ENCODE measurements at regions not wholly inside any gene's neighbourhood (a gene's known extent, or its start where the extent isn't known, plus 50 kb on each side); places are given as distances from the start of the nearest gene placed in this dataset.

- Mint-ChIP-seq H3K9me3 (peaks cover 4 to 14% (median 7%) of the 10 kb centered on the region in 7 donors), H3K36me3 (no peaks in the 10 kb centered on the region), H3K27ac (no peak overlapping the region), H3K4me3 (no peak overlapping the region), H3K27me3 (peaks cover 0 to 5% (median 0%) of the 10 kb centered on the region in 3 donors), H3K4me1 (no peaks in the 10 kb centered on the region)
- DNase-seq (no peak), ATAC-seq (ENCODE audit: low read depth in 2 of 2) (no peak)
These were observed 102.4 kb downstream of the KCTD12 start for GRCh38 chr13:76783798-76784197.

GRCh38 chr13:76778853-76779252, 107.4 kb downstream of the KCTD12 start:
- Mint-ChIP-seq H3K27ac (no peak overlapping the region), H3K27me3 (peaks cover 0 to 5% (median 0%) of the 10 kb centered on the region in 3 donors), H3K9me3 (peaks cover 0 to 4% (median 0%) of the 10 kb centered on the region in 7 donors), H3K4me1 (no peaks in the 10 kb centered on the region), H3K36me3 (no peaks in the 10 kb centered on the region), H3K4me3 (no peak overlapping the region)
- no peak for ATAC-seq (ENCODE audit: low read depth in 2 of 2)
- DNase-seq = no peak

GRCh38 chr13:76777096-76777495, 109.1 kb downstream of the KCTD12 start:
- Mint-ChIP-seq H3K9me3 (peaks cover 0 to 4% (median 0%) of the 10 kb centered on the region in 7 donors), H3K27ac (no peak overlapping the region), H3K4me1 (no peaks in the 10 kb centered on the region), H3K36me3 (no peaks in the 10 kb centered on the region), H3K27me3 (peaks cover 0 to 5% (median 0%) of the 10 kb centered on the region in 3 donors), H3K4me3 (no peak overlapping the region)
- ATAC-seq (ENCODE audit: low read depth in 2 of 2) = no peak
- DNase-seq = no peak

- no peaks in the 10 kb centered on the region for H3K4me1 Mint-ChIP-seq
- no peaks in the 10 kb centered on the region for H3K36me3 Mint-ChIP-seq
These were observed 111.0 kb downstream of the KCTD12 start for GRCh38 chr13:76775088-76775740.

GRCh38 chr13:76773448-76774094, 112.6 kb downstream of the KCTD12 start:
- Mint-ChIP-seq H3K36me3 (no peaks in the 10 kb centered on the region), H3K9me3 (no peaks in the 10 kb centered on the region), H3K4me3 (no peak overlapping the region), H3K4me1 (no peaks in the 10 kb centered on the region), H3K27ac (no peak overlapping the region), H3K27me3 (no peaks in the 10 kb centered on the region)
- ATAC-seq (ENCODE audit: low read depth in 2 of 2) = no peak
- no peak for DNase-seq

More at GRCh38 chr13:76775088-76775740, 111.0 kb downstream of the KCTD12 start:
- no peak overlapping the region for H3K27ac Mint-ChIP-seq
- no peak for DNase-seq
- peaks cover 0 to 5% (median 0%) of the 10 kb centered on the region in 3 donors for H3K27me3 Mint-ChIP-seq
- H3K4me3 Mint-ChIP-seq = no peak overlapping the region
- ATAC-seq (ENCODE audit: low read depth in 2 of 2) = no peak
- no peaks in the 10 kb centered on the region for H3K9me3 Mint-ChIP-seq

- Mint-ChIP-seq H3K9me3 (no peaks in the 10 kb centered on the region), H3K4me1 (no peaks in the 10 kb centered on the region), H3K27me3 (peaks cover 0 to 8% (median 0%) of the 10 kb centered on the region in 3 donors), H3K27ac (no peak overlapping the region), H3K36me3 (no peaks in the 10 kb centered on the region), H3K4me3 (no peak overlapping the region)
- no peak for ATAC-seq (ENCODE audit: low read depth in 2 of 2)
- DNase-seq = no peak
These were observed 114.0 kb downstream of the KCTD12 start for GRCh38 chr13:76772241-76772640.

GRCh38 chr13:76769271-76769791, 116.9 kb downstream of the KCTD12 start:
- Mint-ChIP-seq H3K27ac (peak overlapping the region in 1 of 6 donors; percentile 34), H3K9me3 (no peaks in the 10 kb centered on the region), H3K4me1 (no peaks in the 10 kb centered on the region), H3K4me3 (no peak overlapping the region), H3K27me3 (peaks cover 0 to 8% (median 0%) of the 10 kb centered on the region in 3 donors), H3K36me3 (no peaks in the 10 kb centered on the region)
- no peak for DNase-seq
- ATAC-seq (ENCODE audit: low read depth in 2 of 2) = no peak

GRCh38 chr13:76768384-76768783, 117.8 kb downstream of the KCTD12 start:
- Mint-ChIP-seq H3K27ac (no peak overlapping the region), H3K4me1 (no peaks in the 10 kb centered on the region), H3K4me3 (no peak overlapping the region), H3K9me3 (no peaks in the 10 kb centered on the region), H3K36me3 (no peaks in the 10 kb centered on the region), H3K27me3 (peaks cover 0 to 8% (median 0%) of the 10 kb centered on the region in 3 donors)
- DNase-seq = no peak
- no peak for ATAC-seq (ENCODE audit: low read depth in 2 of 2)

GRCh38 chr13:76764916-76765315, 121.3 kb downstream of the KCTD12 start:
- no peak overlapping the region for H3K4me3 Mint-ChIP-seq
- no peaks in the 10 kb centered on the region for H3K36me3 Mint-ChIP-seq
- DNase-seq (no peak), ATAC-seq (ENCODE audit: low read depth in 2 of 2) (no peak)
- H3K27me3 Mint-ChIP-seq = peaks cover 0 to 8% (median 0%) of the 10 kb centered on the region in 3 donors
- H3K9me3 Mint-ChIP-seq = no peaks in the 10 kb centered on the region
- no peaks in the 10 kb centered on the region for H3K4me1 Mint-ChIP-seq
- H3K27ac Mint-ChIP-seq = no peak overlapping the region

GRCh38 chr13:76764429-76764828, 121.8 kb downstream of the KCTD12 start:
- Mint-ChIP-seq H3K27me3 (peaks cover 0 to 8% (median 0%) of the 10 kb centered on the region in 3 donors), H3K4me1 (no peaks in the 10 kb centered on the region), H3K36me3 (no peaks in the 10 kb centered on the region), H3K27ac (no peak overlapping the region), H3K9me3 (no peaks in the 10 kb centered on the region), H3K4me3 (no peak overlapping the region)
- DNase-seq (no peak), ATAC-seq (ENCODE audit: low read depth in 2 of 2) (no peak)

- no peaks in the 10 kb centered on the region for H3K4me1 Mint-ChIP-seq
- ATAC-seq (ENCODE audit: low read depth in 2 of 2) (no peak), DNase-seq (no peak)
- no peaks in the 10 kb centered on the region for H3K36me3 Mint-ChIP-seq
- peaks cover 0 to 3% (median 0%) of the 10 kb centered on the region in 7 donors for H3K9me3 Mint-ChIP-seq
- H3K27ac Mint-ChIP-seq = no peak overlapping the region
- peaks cover 0 to 4% (median 0%) of the 10 kb centered on the region in 3 donors for H3K27me3 Mint-ChIP-seq
- H3K4me3 Mint-ChIP-seq = no peak overlapping the region
These were observed 123.5 kb downstream of the KCTD12 start for GRCh38 chr13:76762721-76763120.

- Mint-ChIP-seq H3K27ac (no peak overlapping the region), H3K4me1 (no peaks in the 10 kb centered on the region), H3K27me3 (no peaks in the 10 kb centered on the region), H3K4me3 (no peak overlapping the region), H3K9me3 (peaks cover 0 to 4% (median 0%) of the 10 kb centered on the region in 7 donors), H3K36me3 (no peaks in the 10 kb centered on the region)
- ATAC-seq (ENCODE audit: low read depth in 2 of 2) (no peak), DNase-seq (no peak)
These were observed 126.3 kb downstream of the KCTD12 start for GRCh38 chr13:76759877-76760276.

- H3K4me3 Mint-ChIP-seq = no peak overlapping the region
- H3K27me3 Mint-ChIP-seq = no peaks in the 10 kb centered on the region
- H3K27ac Mint-ChIP-seq = no peak overlapping the region
- no peaks in the 10 kb centered on the region for H3K4me1 Mint-ChIP-seq
- no peak for ATAC-seq (ENCODE audit: low read depth in 2 of 2)
- DNase-seq = no peak
- H3K36me3 Mint-ChIP-seq = no peaks in the 10 kb centered on the region
- H3K9me3 Mint-ChIP-seq = peaks cover 0 to 4% (median 0%) of the 10 kb centered on the region in 7 donors
These were observed 127.5 kb downstream of the KCTD12 start for GRCh38 chr13:76758738-76759137.

GRCh38 chr13:76758257-76758656, 127.9 kb downstream of the KCTD12 start:
- DNase-seq (no peak), ATAC-seq (ENCODE audit: low read depth in 2 of 2) (no peak)
- H3K9me3 Mint-ChIP-seq = peaks cover 0 to 4% (median 0%) of the 10 kb centered on the region in 7 donors
- H3K4me1 Mint-ChIP-seq = no peaks in the 10 kb centered on the region
- no peaks in the 10 kb centered on the region for H3K27me3 Mint-ChIP-seq
- H3K27ac Mint-ChIP-seq = no peak overlapping the region
- H3K4me3 Mint-ChIP-seq = no peak overlapping the region
- H3K36me3 Mint-ChIP-seq = no peaks in the 10 kb centered on the region
